WTC11 (cell line): ENCODE measurements at regions not wholly inside any gene's neighbourhood (a gene's known extent, or its start where the extent isn't known, plus 50 kb on each side); places are given as distances from the start of the nearest gene placed in this dataset.

Experiments used
- ATAC-seq: fragments of 200-7000 bp; cut with Tn5 transposase; 2 replicates; pipeline ENCODE4 v1.10.0; 2021; ENCODE audit warnings: mild to moderate bottlenecking, moderate library complexity
- CTCF ChIA-PET: fragments of 300-600 bp; sonication (Branson Sonifier 250); formaldehyde crosslinking; loops from one replicate; lab custom pipeline; 2021; ENCODE audit warnings: antibody characterized with exemption; lab: Charles Lee
- POLR2A ChIA-PET: fragments of 350-600 bp; sonication (Branson Sonifier 250); formaldehyde crosslinking; loops from one replicate; lab custom pipeline; 2021; ENCODE audit warnings: antibody characterized with exemption; lab: Charles Lee
- DNase-seq: peaks from one replicate; pipeline ENCODE4 v3.0.0; 2021; ENCODE audit warnings: low spot score
- H3K27ac Mint-ChIP-seq: 2 replicates; pipeline ENCODE4 v1.8.0; 2021; ENCODE audit warnings: mixed read lengths
- H3K27me3 Mint-ChIP-seq: 2 replicates; pipeline ENCODE4 v1.8.0; 2021; ENCODE audit warnings: low read depth, mild to moderate bottlenecking, moderate library complexity, mixed read lengths
- H3K36me3 Mint-ChIP-seq: 2 replicates; pipeline ENCODE4 v1.8.0; 2021; ENCODE audit warnings: mixed read lengths
- H3K4me1 Mint-ChIP-seq: 2 replicates; pipeline ENCODE4 v1.8.0; 2022; ENCODE audit warnings: mixed read lengths
- H3K4me3 Mint-ChIP-seq: 2 replicates; pipeline ENCODE4 v1.8.0; 2021; ENCODE audit warnings: mild to moderate bottlenecking, moderate library complexity, mixed read lengths
- H3K9me3 Mint-ChIP-seq: 2 replicates; pipeline ENCODE4 v1.8.0; 2021; ENCODE audit warnings: mixed read lengths
- ATF1 ChIP-seq: sonication (generic); formaldehyde crosslinking; IDR thresholded peaks from 2 replicates; pipeline ENCODE4 v1.8.1; 2023; ENCODE audit warnings: mild to moderate bottlenecking, moderate library complexity, missing genetic modification reagents
- CREM ChIP-seq: sonication (generic); formaldehyde crosslinking; IDR thresholded peaks from 2 replicates; pipeline ENCODE4 v1.8.1; 2022; ENCODE audit warnings: mild to moderate bottlenecking, missing genetic modification reagents, moderate library complexity
- E2F1 ChIP-seq: sonication (generic); formaldehyde crosslinking; IDR thresholded peaks from 2 replicates; pipeline ENCODE4 v1.8.0; 2022; ENCODE audit warnings: mild to moderate bottlenecking, missing genetic modification reagents
- E2F5 ChIP-seq: sonication (generic); formaldehyde crosslinking; IDR thresholded peaks from 2 replicates; pipeline ENCODE4 v1.8.1; 2022; ENCODE audit warnings: mild to moderate bottlenecking, moderate library complexity, missing genetic modification reagents
- EMX1 ChIP-seq: fragments of 250-450 bp; sonication (Bioruptor Pico); IDR thresholded peaks from 2 replicates; pipeline ENCODE4 v1.8.0; 2021; ENCODE audit warnings: mild to moderate bottlenecking
- ESRRA ChIP-seq: sonication (generic); formaldehyde crosslinking; IDR thresholded peaks from 2 replicates; pipeline ENCODE4 v1.8.1; 2022; ENCODE audit warnings: mild to moderate bottlenecking, missing genetic modification reagents, borderline replicate concordance
- ETV6 ChIP-seq: sonication (generic); formaldehyde crosslinking; IDR thresholded peaks from 2 replicates; pipeline ENCODE4 v1.8.1; 2022; ENCODE audit warnings: mild to moderate bottlenecking, missing genetic modification reagents
- FOXK1 ChIP-seq: sonication (generic); formaldehyde crosslinking; IDR thresholded peaks from 2 replicates; pipeline ENCODE4 v1.8.0; 2022; ENCODE audit warnings: mild to moderate bottlenecking, moderate library complexity, missing genetic modification reagents
- GABPB1 ChIP-seq: sonication (generic); formaldehyde crosslinking; IDR thresholded peaks from 2 replicates; pipeline ENCODE4 v1.8.1; 2023; ENCODE audit warnings: mild to moderate bottlenecking, missing genetic modification reagents
- IRF2 ChIP-seq: sonication (generic); formaldehyde crosslinking; IDR thresholded peaks from 2 replicates; pipeline ENCODE4 v1.8.0; 2022; ENCODE audit warnings: low read depth, missing genetic modification reagents, borderline replicate concordance
- MYBL2 ChIP-seq: sonication (generic); formaldehyde crosslinking; IDR thresholded peaks from 2 replicates; pipeline ENCODE4 v1.8.1; 2023; ENCODE audit warnings: mild to moderate bottlenecking, moderate library complexity, missing genetic modification reagents
- SMAD4 ChIP-seq: sonication (generic); formaldehyde crosslinking; IDR thresholded peaks from 2 replicates; pipeline ENCODE4 v1.8.0; 2022; ENCODE audit warnings: mild to moderate bottlenecking, missing genetic modification reagents
- SP1 ChIP-seq: sonication (generic); formaldehyde crosslinking; conservative IDR thresholded peaks from 2 replicates; pipeline ENCODE4 v1.8.1; 2022; ENCODE audit warnings: missing genetic modification reagents
- USF1 ChIP-seq: sonication (generic); formaldehyde crosslinking; IDR thresholded peaks from 2 replicates; pipeline ENCODE4 v1.8.0; 2022; ENCODE audit warnings: mild to moderate bottlenecking, missing genetic modification reagents
- ZNF396 ChIP-seq: fragments of 250-450 bp; sonication (Bioruptor Pico); IDR thresholded peaks from 2 replicates; pipeline ENCODE4 v1.8.0; 2021; ENCODE audit warnings: mild to moderate bottlenecking, moderate library complexity, borderline replicate concordance
- TF ChIP-seq, protein P1 (sequence below): sonication (generic); formaldehyde crosslinking; conservative IDR thresholded peaks from 2 replicates; pipeline ENCODE4 v1.8.1; 2022; ENCODE audit warnings: mild to moderate bottlenecking, missing genetic modification reagents
- TF ChIP-seq, protein P2 (sequence below): sonication (generic); formaldehyde crosslinking; IDR thresholded peaks from 2 replicates; pipeline ENCODE4 v1.8.0; 2023; ENCODE audit warnings: missing genetic modification reagents
- TF ChIP-seq, protein P3 (sequence below): fragments of 250-450 bp; sonication (Bioruptor Pico); IDR thresholded peaks from 2 replicates; pipeline ENCODE4 v1.9.0; 2021; ENCODE audit warnings: mild to moderate bottlenecking
- TF ChIP-seq, protein P4 (sequence below): sonication (generic); formaldehyde crosslinking; IDR thresholded peaks from 2 replicates; pipeline ENCODE4 v1.8.1; 2023; ENCODE audit warnings: mild to moderate bottlenecking, missing genetic modification reagents
- TF ChIP-seq, protein P5 (sequence below): sonication (generic); formaldehyde crosslinking; IDR thresholded peaks from 2 replicates; pipeline ENCODE4 v1.8.0; 2022; ENCODE audit warnings: mild to moderate bottlenecking, missing genetic modification reagents
- TF ChIP-seq, protein P6 (sequence below): fragments of 250-450 bp; sonication (Bioruptor Pico); IDR thresholded peaks from 2 replicates; pipeline ENCODE4 v2.1.2; 2022; ENCODE audit warnings: mild to moderate bottlenecking, moderate library complexity

- H3K27me3 Mint-ChIP-seq = no peaks in the 10 kb centered on the region
- TF ChIP-seq, protein P1, sequence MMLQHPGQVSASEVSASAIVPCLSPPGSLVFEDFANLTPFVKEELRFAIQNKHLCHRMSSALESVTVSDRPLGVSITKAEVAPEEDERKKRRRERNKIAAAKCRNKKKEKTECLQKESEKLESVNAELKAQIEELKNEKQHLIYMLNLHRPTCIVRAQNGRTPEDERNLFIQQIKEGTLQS = no peak
- no peak for TF ChIP-seq ESRRA (CRISPR knock-in tag)
- no peak for TF ChIP-seq IRF2 (CRISPR knock-in tag)
- TF ChIP-seq SMAD4 = no peak
- TF ChIP-seq, protein P2, sequence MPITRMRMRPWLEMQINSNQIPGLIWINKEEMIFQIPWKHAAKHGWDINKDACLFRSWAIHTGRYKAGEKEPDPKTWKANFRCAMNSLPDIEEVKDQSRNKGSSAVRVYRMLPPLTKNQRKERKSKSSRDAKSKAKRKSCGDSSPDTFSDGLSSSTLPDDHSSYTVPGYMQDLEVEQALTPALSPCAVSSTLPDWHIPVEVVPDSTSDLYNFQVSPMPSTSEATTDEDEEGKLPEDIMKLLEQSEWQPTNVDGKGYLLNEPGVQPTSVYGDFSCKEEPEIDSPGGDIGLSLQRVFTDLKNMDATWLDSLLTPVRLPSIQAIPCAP (CRISPR knock-in tag) = no peak
- TF ChIP-seq FOXK1 (CRISPR knock-in tag) = no peak
- DNase-seq = no peak
- H3K4me3 Mint-ChIP-seq = no peak overlapping the region
- ATAC-seq = no peak
- no peak overlapping the region for H3K27ac Mint-ChIP-seq
- H3K36me3 Mint-ChIP-seq = no peaks in the 10 kb centered on the region; the same call in 1 of the 2 replicates
- H3K4me1 Mint-ChIP-seq = 0 out of 2 replicates have a peak, but pooled peaks cover 4% of the 10 kb centered on the region
- POLR2A ChIA-PET = no interaction called here
- H3K9me3 Mint-ChIP-seq = peaks cover 15% of the 10 kb centered on the region
- CTCF ChIA-PET = no interaction called here
Observed at GRCh38 chr18:75563150-75563549, 135.6 kb upstream of the SMIM21 start.

GRCh38 chr18:75562216-75562615 is 134.7 kb upstream of the SMIM21 start:
- CTCF ChIA-PET = no interaction called here
- H3K27me3 Mint-ChIP-seq = no peaks in the 10 kb centered on the region
- no peaks in the 10 kb centered on the region; the same call in 1 of the 2 replicates for H3K36me3 Mint-ChIP-seq
- H3K9me3 Mint-ChIP-seq = peaks cover 15% of the 10 kb centered on the region
- no peak overlapping the region for H3K4me3 Mint-ChIP-seq
- TF ChIP-seq EMX1 (CRISPR knock-in tag) = no peak
- no peak for TF ChIP-seq MYBL2 (CRISPR knock-in tag)
- TF ChIP-seq, protein P3, sequence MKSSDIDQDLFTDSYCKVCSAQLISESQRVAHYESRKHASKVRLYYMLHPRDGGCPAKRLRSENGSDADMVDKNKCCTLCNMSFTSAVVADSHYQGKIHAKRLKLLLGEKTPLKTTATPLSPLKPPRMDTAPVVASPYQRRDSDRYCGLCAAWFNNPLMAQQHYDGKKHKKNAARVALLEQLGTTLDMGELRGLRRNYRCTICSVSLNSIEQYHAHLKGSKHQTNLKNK = no peak
- TF ChIP-seq FOXK1 (CRISPR knock-in tag) = no peak
- no peak for TF ChIP-seq USF1
- no peak for TF ChIP-seq ETV6 (CRISPR knock-in tag)
- no peak for TF ChIP-seq GABPB1 (CRISPR knock-in tag)
- no peak for TF ChIP-seq ZNF396 (CRISPR knock-in tag)
- no peak for TF ChIP-seq ATF1 (CRISPR knock-in tag)
- no peak for TF ChIP-seq CREM (CRISPR knock-in tag)
- TF ChIP-seq IRF2 (CRISPR knock-in tag) = no peak
- TF ChIP-seq, protein P4, sequence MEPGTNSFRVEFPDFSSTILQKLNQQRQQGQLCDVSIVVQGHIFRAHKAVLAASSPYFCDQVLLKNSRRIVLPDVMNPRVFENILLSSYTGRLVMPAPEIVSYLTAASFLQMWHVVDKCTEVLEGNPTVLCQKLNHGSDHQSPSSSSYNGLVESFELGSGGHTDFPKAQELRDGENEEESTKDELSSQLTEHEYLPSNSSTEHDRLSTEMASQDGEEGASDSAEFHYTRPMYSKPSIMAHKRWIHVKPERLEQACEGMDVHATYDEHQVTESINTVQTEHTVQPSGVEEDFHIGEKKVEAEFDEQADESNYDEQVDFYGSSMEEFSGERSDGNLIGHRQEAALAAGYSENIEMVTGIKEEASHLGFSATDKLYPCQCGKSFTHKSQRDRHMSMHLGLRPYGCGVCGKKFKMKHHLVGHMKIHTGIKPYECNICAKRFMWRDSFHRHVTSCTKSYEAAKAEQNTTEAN (CRISPR knock-in tag) = no peak
- TF ChIP-seq, protein P5, sequence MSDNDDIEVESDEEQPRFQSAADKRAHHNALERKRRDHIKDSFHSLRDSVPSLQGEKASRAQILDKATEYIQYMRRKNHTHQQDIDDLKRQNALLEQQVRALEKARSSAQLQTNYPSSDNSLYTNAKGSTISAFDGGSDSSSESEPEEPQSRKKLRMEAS (CRISPR knock-in tag) = no peak
- TF ChIP-seq, protein P6, sequence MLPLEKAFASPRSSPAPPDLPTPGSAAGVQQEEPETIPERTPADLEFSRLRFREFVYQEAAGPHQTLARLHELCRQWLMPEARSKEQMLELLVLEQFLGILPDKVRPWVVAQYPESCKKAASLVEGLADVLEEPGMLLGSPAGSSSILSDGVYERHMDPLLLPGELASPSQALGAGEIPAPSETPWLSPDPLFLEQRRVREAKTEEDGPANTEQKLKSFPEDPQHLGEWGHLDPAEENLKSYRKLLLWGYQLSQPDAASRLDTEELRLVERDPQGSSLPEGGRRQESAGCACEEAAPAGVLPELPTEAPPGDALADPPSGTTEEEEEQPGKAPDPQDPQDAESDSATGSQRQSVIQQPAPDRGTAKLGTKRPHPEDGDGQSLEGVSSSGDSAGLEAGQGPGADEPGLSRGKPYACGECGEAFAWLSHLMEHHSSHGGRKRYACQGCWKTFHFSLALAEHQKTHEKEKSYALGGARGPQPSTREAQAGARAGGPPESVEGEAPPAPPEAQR = no peak
- TF ChIP-seq SP1 (CRISPR knock-in tag) = no peak
- TF ChIP-seq E2F1 (CRISPR knock-in tag) = no peak
- TF ChIP-seq E2F5 (CRISPR knock-in tag) = no peak
- DNase-seq = no peak
- 0 out of 2 replicates have a peak, but pooled peaks cover 4% of the 10 kb centered on the region for H3K4me1 Mint-ChIP-seq
- ATAC-seq = no peak
- POLR2A ChIA-PET = no interaction called here
- H3K27ac Mint-ChIP-seq = no peak overlapping the region
